ENCODE measurements at regions not wholly inside any gene's neighbourhood (a gene's known extent, or its start where the extent isn't known, plus 50 kb on each side); places are given as distances from the start of the nearest gene placed in this dataset.

GRCh38 chr11:71198823-71199165 lies 53.6 kb downstream of the SHANK2 start:
- ChIA-PET CTCF (no interaction called here), POLR2A (no interaction called here)
- dilution Hi-C loops (cut with MboI; ENCODE audit: extremely low pct_ligation_motif_present, low sequenced_read_pairs) (no loop called here), intact Hi-C loops (cut with micrococcal nuclease) (no loop called here)
- no peaks in the 10 kb centered on the region for H3K27me3 ChIP-seq (ENCODE audit: control insufficient read depth in 2 of 2, insufficient read depth in 2 of 2, low read length in 2 of 2)
- H2AFZ ChIP-seq (ENCODE audit: low read depth, low read length): no peak overlapping the region
- H3K79me2 ChIP-seq (ENCODE audit: control insufficient read depth, insufficient read depth, low read length): no peaks in the 10 kb centered on the region
- H3K27ac ChIP-seq (ENCODE audit: insufficient read depth, low read depth, low read length): no peak overlapping the region
- H3K4me1 ChIP-seq (ENCODE audit: control insufficient read depth, extremely low read depth, insufficient read depth, low read length): no peaks in the 10 kb centered on the region
- no peak overlapping the region for H3K9ac ChIP-seq (replicated peaks; ENCODE audit: extremely low read depth, insufficient read depth, low read length)
- FAIRE-seq (no peak), DNase-seq (ENCODE audit: low read depth, low spot score) (no peak)
- no peak for TF ChIP-seq EZH2 (IDR thresholded peaks at IDR 0.05; ENCODE audit: borderline replicate concordance, low read depth, low read length, severe bottlenecking)
- TF ChIP-seq CTCF (IDR thresholded peaks at IDR 0.05; ENCODE audit: extremely low read depth in 1 of 2, insufficient read depth in 1 of 2, low read depth in 1 of 2, low read length in 2 of 2): no peak
- TF ChIP-seq POLR2AphosphoS5 (IDR thresholded peaks at IDR 0.05; ENCODE audit: insufficient read depth, low read depth, low read length): no peak
- TF ChIP-seq JUN (IDR thresholded peaks at IDR 0.05; ENCODE audit: borderline replicate concordance, insufficient read depth, insufficient read length, low read depth): no peak
- no peak for TF ChIP-seq MAX (IDR thresholded peaks at IDR 0.05; ENCODE audit: insufficient read depth, insufficient read length)
- TF ChIP-seq POLR2A (IDR thresholded peaks at IDR 0.05; ENCODE audit: low read depth, low read length): no peak
- TF ChIP-seq MYC (IDR thresholded peaks at IDR 0.05; ENCODE audit: low read depth, low read length): no peak
- no peak for TF ChIP-seq GATA2 (IDR thresholded peaks at IDR 0.05; ENCODE audit: insufficient read depth, insufficient read length, low read depth, low read length)
- no peak for TF ChIP-seq FOS (IDR thresholded peaks at IDR 0.05; ENCODE audit: borderline replicate concordance, insufficient read depth, low read length)
- peaks cover 3% of the 10 kb centered on the region for H3K9me3 ChIP-seq (replicated peaks; ENCODE audit: control insufficient read depth, insufficient read depth, low read length)
- no peaks in the 10 kb centered on the region for H3K9me1 ChIP-seq (replicated peaks; ENCODE audit: control insufficient read depth, extremely low read depth, insufficient read depth, low read length)
- no TSS peak for BruUV-seq (replicated peaks)
- no peaks in the 10 kb centered on the region for H4K20me1 ChIP-seq (replicated peaks; ENCODE audit: control insufficient read depth, extremely low read depth, insufficient read depth, low read length)
- no peak overlapping the region for H3K4me2 ChIP-seq (ENCODE audit: insufficient read depth, low read length)
- no peak overlapping the region for H3K4me3 ChIP-seq (replicated peaks in 1 of 3; ENCODE audit: insufficient read depth in 1 of 3, low read depth in 1 of 3, low read length in 3 of 3)
- no peaks in the 10 kb centered on the region for H3K36me3 ChIP-seq (ENCODE audit: control insufficient read depth in 2 of 2, extremely low read depth in 1 of 2, insufficient read depth in 2 of 2, low read length in 2 of 2)

Data from endothelial cell of umbilical vein (primary cell).